HepG2 (cell line): ENCODE measurements at regions not wholly inside any gene's neighbourhood (a gene's known extent, or its start where the extent isn't known, plus 50 kb on each side); places are given as distances from the start of the nearest gene placed in this dataset.

Experiments
- ATAC-seq: fragments of 200-7000 bp; cut with Tn5 transposase; 3 replicates; pipeline ENCODE4 v1.9.1; 2020; ENCODE audit warnings: mild to moderate bottlenecking, moderate library complexity
- BruUV-seq: library from RNA; stranded (reverse); fragments of 400-500 nt; replicated peaks from 2 replicates; lab custom pipeline; 2021; lab: Mats Ljungman, UMichigan
- CTCF ChIA-PET: fragments of 300-600 bp; formaldehyde crosslinking; extraction: SDS; loops from one replicate; lab custom pipeline; 2021; ENCODE audit warnings: low total read pairs, inconsistent platforms, low intra/inter-chr PET ratio; lab: Yijun Ruan, JAX
- POLR2A ChIA-PET: fragments of 350-600 bp; sonication (Branson Sonifier 250); formaldehyde crosslinking; loops from one replicate; lab custom pipeline; 2020; ENCODE audit warnings: antibody characterized with exemption, inconsistent platforms; lab: Yijun Ruan, JAX
- DNase-seq: peaks from one replicate; pipeline ENCODE4 v3.0.0-alpha.2; 2015; ENCODE audit warnings: low spot score
- FAIRE-seq: peaks from 3 replicates; lab custom pipeline; 2011; peaks lifted over from hg19 to GRCh38; lab: Jason Lieb, UNC
- H2AFZ ChIP-seq: one replicate; pipeline ENCODE4 v1.6.1; 2011; ENCODE audit warnings: low read length, inconsistent platforms
- H3K27ac ChIP-seq: fragments of 300-600 bp; 3 replicates; pipeline ENCODE4 v1.8.0; 2011; ENCODE audit warnings: mixed run types, mild to moderate bottlenecking, mixed read lengths, low read length, inconsistent platforms; ENCODE audit not compliant: insufficient read depth; ENCODE audit errors: extremely low read length
- H3K27me3 ChIP-seq, 2 experiments: fragments of 200-600 bp in 1 of 2; 2 replicates in 1 of 2; 3 replicates in 1 of 2; pipeline versions ENCODE4 v1.6.0 to v1.8.0; 2011; ENCODE audit warnings: low read length in 2 of 2, mild to moderate bottlenecking in 2 of 2, moderate library complexity in 2 of 2, inconsistent platforms in 1 of 2; ENCODE audit not compliant: insufficient read depth in 2 of 2, control insufficient read depth in 1 of 2
- H3K36me3 ChIP-seq, 2 experiments: fragments of 200-600 bp in 1 of 2; replicated peaks in 1 of 2; 2 replicates in 1 of 2; 3 replicates in 1 of 2; pipeline versions ENCODE4 v1.5.1 to v1.8.0; 2011; ENCODE audit warnings: low read length in 2 of 2, inconsistent platforms in 1 of 2; ENCODE audit not compliant: insufficient read depth in 2 of 2, control insufficient read depth in 1 of 2
- H3K4me1 ChIP-seq: 2 replicates; pipeline ENCODE4 v1.5.1; 2012; ENCODE audit warnings: low read length, inconsistent platforms; ENCODE audit not compliant: insufficient read depth
- H3K4me2 ChIP-seq: 2 replicates; pipeline ENCODE4 v1.6.0; 2011; ENCODE audit warnings: low read depth, low read length, inconsistent platforms
- H3K4me3 ChIP-seq, 3 experiments: fragments of 200-600 bp in 1 of 3; sonication (generic), shearing (Covaris generic) in 1 of 3; replicated peaks in 1 of 3; 2 replicates each; pipeline ENCODE4 v1.5.1; 2011 to 2016; ENCODE audit warnings: low read length in 3 of 3, inconsistent platforms in 2 of 3, low read depth in 2 of 3, mild to moderate bottlenecking in 2 of 3, control low read depth in 1 of 3, mixed read lengths in 1 of 3; ENCODE audit not compliant: insufficient read depth in 1 of 3
- H3K79me2 ChIP-seq: one replicate; pipeline ENCODE4 v1.6.1; 2011; ENCODE audit warnings: low read length, inconsistent platforms; ENCODE audit not compliant: insufficient read depth
- H3K9ac ChIP-seq: 2 replicates; pipeline ENCODE4 v1.6.0; 2011; ENCODE audit warnings: mild to moderate bottlenecking, low read depth, low read length, inconsistent platforms; ENCODE audit not compliant: insufficient read depth
- H3K9me3 ChIP-seq: 2 replicates; pipeline ENCODE4 v1.5.1; 2012; ENCODE audit warnings: mild to moderate bottlenecking, low read length
- H4K20me1 ChIP-seq: 2 replicates; pipeline ENCODE4 v1.6.0; 2011; ENCODE audit warnings: inconsistent platforms, mild to moderate bottlenecking, low read length, moderate library complexity; ENCODE audit not compliant: insufficient read depth
- CHCHD3 ChIP-seq: sonication (generic); formaldehyde crosslinking; IDR thresholded peaks from 2 replicates; pipeline ENCODE4 v1.8.0; 2022; ENCODE audit warnings: mild to moderate bottlenecking, missing genetic modification reagents, moderate library complexity
- FOXA1 ChIP-seq, 2 experiments: fragments of 450-650 bp in 1 of 2; sonication (generic) in 1 of 2; formaldehyde crosslinking in 1 of 2; IDR thresholded peaks; 2 replicates each; pipeline versions ENCODE4 v1.4.0 to v1.6.1; 2016 to 2020; ENCODE audit warnings: missing genetic modification reagents in 1 of 2
- IRF2 ChIP-seq: IDR thresholded peaks from 2 replicates; pipeline ENCODE4 v1.6.1; 2018; ENCODE audit warnings: missing genetic modification reagents, missing compliant biosample characterization
- NR2F6 ChIP-seq, 2 experiments: IDR thresholded peaks; 2 replicates each; pipeline ENCODE4 v1.6.1; 2016; ENCODE audit warnings: antibody characterized with exemption in 1 of 2, mild to moderate bottlenecking in 1 of 2
- PCBP1 ChIP-seq: fragments of 200-400 bp; formaldehyde crosslinking; IDR thresholded peaks from 2 replicates; pipeline ENCODE4 v1.6.1; 2017; ENCODE audit warnings: mild to moderate bottlenecking, low read depth, low read length, borderline replicate concordance
- SNAI1 ChIP-seq: sonication (generic); formaldehyde crosslinking; IDR thresholded peaks from 2 replicates; pipeline ENCODE4 v1.5.0; 2020; ENCODE audit warnings: mild to moderate bottlenecking, missing genetic modification reagents, borderline replicate concordance
- ZNF225 ChIP-seq: sonication (generic); formaldehyde crosslinking; IDR thresholded peaks from 2 replicates; pipeline ENCODE4 v1.4.0; 2020; ENCODE audit warnings: mild to moderate bottlenecking, missing genetic modification reagents
- ZNF282 ChIP-seq: fragments of 450-650 bp; IDR thresholded peaks from 2 replicates; pipeline ENCODE4 v1.6.1; 2018; ENCODE audit not compliant: partially characterized antibody
- ZNF589 ChIP-seq: sonication (generic); formaldehyde crosslinking; conservative IDR thresholded peaks from 2 replicates; pipeline ENCODE4 v1.8.0; 2022; ENCODE audit warnings: mild to moderate bottlenecking, moderate library complexity, missing genetic modification reagents
- ZNF644 ChIP-seq: IDR thresholded peaks from 2 replicates; pipeline ENCODE4 v1.6.1; 2016; ENCODE audit warnings: low read depth
- ZSCAN12 ChIP-seq: sonication (generic); formaldehyde crosslinking; IDR thresholded peaks from 2 replicates; pipeline ENCODE4 v1.9.0; 2021; ENCODE audit warnings: mild to moderate bottlenecking, missing genetic modification reagents
- ZSCAN20 ChIP-seq: sonication (generic); formaldehyde crosslinking; IDR thresholded peaks from 2 replicates; pipeline ENCODE4 v1.4.0; 2020; ENCODE audit warnings: missing genetic modification reagents, mild to moderate bottlenecking, borderline replicate concordance
- WGBS: methylation state at CpG from one replicate; pipeline ENCODE4 v1.1.6; 2017; ENCODE audit warnings: low lambda C conversion rate; 5-methylcytosine and 5-hydroxymethylcytosine counted together
- in situ Hi-C: cut with HindIII; loops from 2 replicates; pipeline ENCODE4 v1.10.0; 2017; ENCODE audit warnings: low pct_unique_long_range_greater_than_20kb; ENCODE audit not compliant: extremely low pct_ligation_motif_present
- intact Hi-C: fragments of 100-400 bp; cut with micrococcal nuclease; formaldehyde crosslinking; loops from one replicate; pipeline ENCODE4 v1.10.0; 2022; ENCODE audit not compliant: unreplicated experiment
- TF ChIP-seq, protein P1 (sequence below): sonication (generic); formaldehyde crosslinking; IDR thresholded peaks from 2 replicates; pipeline ENCODE4 v1.4.0; 2020; ENCODE audit warnings: mild to moderate bottlenecking, missing genetic modification reagents
- TF ChIP-seq, protein P2 (sequence below): sonication (generic); formaldehyde crosslinking; IDR thresholded peaks from 2 replicates; pipeline ENCODE4 v1.4.0; 2020; ENCODE audit warnings: mild to moderate bottlenecking, missing genetic modification reagents
- TF ChIP-seq, protein P3 (sequence below): sonication (generic); formaldehyde crosslinking; IDR thresholded peaks from 2 replicates; pipeline ENCODE4 v1.4.0; 2020; ENCODE audit warnings: missing genetic modification reagents, borderline replicate concordance

DNA sequence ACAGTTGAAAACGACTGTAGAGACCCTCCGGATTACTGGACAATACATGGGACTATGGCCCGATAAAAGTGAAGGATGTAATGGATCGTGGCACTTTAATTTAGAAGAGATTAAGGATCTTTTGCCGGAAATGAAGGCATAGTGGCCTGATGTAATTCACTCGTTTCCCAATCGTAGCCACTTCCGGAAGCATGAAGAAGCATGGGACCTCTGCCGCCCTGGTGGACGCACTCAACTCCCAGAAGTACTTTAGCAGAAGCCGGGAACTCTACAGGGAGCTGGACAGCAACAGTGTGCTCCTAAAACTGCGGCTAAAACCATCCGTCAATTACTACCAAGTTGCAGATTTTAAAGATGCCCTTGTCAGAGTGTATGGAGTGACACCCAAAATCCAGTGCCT, 59.6 kb upstream of the NUPR2 start:
- in situ Hi-C loops (no loop called here), intact Hi-C loops (no loop called here)
- no peak overlapping the region for H3K4me3 ChIP-seq
- H4K20me1 ChIP-seq: no peaks in the 10 kb centered on the region
- no peak for DNase-seq
- no peaks in the 10 kb centered on the region for H3K79me2 ChIP-seq
- WGBS: 57% methylated on average over 12 of the region's 13 CpGs
- POLR2A ChIA-PET: no interaction called here
- H3K9ac ChIP-seq: no peak overlapping the region
- no peak overlapping the region for H2AFZ ChIP-seq
- no peak overlapping the region for H3K27ac ChIP-seq
- BruUV-seq: no TSS peak
- ATAC-seq: no peak
- TF ChIP-seq SNAI1 (no peak), FOXA1 (IDR thresholded peaks at IDR 0.05) (no peak), FOXA1 (CRISPR knock-in tag; IDR thresholded peaks at IDR 0.05) (no peak), ZNF225 (CRISPR knock-in tag) (no peak), CHCHD3 (CRISPR knock-in tag) (no peak), NR2F6 (IDR thresholded peaks at IDR 0.05) (no peak), NR2F6 (CRISPR knock-in tag; IDR thresholded peaks at IDR 0.05) (no peak), ZNF644 (no peak), IRF2 (CRISPR knock-in tag) (no peak), ZSCAN20 (CRISPR knock-in tag) (no peak), ZNF589 (CRISPR knock-in tag) (no peak), ZNF282 (no peak), ZSCAN12 (no peak), PCBP1 (no peak)
- TF ChIP-seq, protein P1, sequence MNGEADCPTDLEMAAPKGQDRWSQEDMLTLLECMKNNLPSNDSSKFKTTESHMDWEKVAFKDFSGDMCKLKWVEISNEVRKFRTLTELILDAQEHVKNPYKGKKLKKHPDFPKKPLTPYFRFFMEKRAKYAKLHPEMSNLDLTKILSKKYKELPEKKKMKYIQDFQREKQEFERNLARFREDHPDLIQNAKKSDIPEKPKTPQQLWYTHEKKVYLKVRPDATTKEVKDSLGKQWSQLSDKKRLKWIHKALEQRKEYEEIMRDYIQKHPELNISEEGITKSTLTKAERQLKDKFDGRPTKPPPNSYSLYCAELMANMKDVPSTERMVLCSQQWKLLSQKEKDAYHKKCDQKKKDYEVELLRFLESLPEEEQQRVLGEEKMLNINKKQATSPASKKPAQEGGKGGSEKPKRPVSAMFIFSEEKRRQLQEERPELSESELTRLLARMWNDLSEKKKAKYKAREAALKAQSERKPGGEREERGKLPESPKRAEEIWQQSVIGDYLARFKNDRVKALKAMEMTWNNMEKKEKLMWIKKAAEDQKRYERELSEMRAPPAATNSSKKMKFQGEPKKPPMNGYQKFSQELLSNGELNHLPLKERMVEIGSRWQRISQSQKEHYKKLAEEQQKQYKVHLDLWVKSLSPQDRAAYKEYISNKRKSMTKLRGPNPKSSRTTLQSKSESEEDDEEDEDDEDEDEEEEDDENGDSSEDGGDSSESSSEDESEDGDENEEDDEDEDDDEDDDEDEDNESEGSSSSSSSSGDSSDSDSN (CRISPR knock-in tag): no peak
- TF ChIP-seq, protein P2, sequence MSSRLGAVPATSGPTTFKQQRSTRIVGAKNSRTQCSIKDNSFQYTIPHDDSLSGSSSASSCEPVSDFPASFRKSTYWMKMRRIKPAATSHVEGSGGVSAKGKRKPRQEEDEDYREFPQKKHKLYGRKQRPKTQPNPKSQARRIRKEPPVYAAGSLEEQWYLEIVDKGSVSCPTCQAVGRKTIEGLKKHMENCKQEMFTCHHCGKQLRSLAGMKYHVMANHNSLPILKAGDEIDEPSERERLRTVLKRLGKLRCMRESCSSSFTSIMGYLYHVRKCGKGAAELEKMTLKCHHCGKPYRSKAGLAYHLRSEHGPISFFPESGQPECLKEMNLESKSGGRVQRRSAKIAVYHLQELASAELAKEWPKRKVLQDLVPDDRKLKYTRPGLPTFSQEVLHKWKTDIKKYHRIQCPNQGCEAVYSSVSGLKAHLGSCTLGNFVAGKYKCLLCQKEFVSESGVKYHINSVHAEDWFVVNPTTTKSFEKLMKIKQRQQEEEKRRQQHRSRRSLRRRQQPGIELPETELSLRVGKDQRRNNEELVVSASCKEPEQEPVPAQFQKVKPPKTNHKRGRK (CRISPR knock-in tag): no peak
- TF ChIP-seq, protein P3, sequence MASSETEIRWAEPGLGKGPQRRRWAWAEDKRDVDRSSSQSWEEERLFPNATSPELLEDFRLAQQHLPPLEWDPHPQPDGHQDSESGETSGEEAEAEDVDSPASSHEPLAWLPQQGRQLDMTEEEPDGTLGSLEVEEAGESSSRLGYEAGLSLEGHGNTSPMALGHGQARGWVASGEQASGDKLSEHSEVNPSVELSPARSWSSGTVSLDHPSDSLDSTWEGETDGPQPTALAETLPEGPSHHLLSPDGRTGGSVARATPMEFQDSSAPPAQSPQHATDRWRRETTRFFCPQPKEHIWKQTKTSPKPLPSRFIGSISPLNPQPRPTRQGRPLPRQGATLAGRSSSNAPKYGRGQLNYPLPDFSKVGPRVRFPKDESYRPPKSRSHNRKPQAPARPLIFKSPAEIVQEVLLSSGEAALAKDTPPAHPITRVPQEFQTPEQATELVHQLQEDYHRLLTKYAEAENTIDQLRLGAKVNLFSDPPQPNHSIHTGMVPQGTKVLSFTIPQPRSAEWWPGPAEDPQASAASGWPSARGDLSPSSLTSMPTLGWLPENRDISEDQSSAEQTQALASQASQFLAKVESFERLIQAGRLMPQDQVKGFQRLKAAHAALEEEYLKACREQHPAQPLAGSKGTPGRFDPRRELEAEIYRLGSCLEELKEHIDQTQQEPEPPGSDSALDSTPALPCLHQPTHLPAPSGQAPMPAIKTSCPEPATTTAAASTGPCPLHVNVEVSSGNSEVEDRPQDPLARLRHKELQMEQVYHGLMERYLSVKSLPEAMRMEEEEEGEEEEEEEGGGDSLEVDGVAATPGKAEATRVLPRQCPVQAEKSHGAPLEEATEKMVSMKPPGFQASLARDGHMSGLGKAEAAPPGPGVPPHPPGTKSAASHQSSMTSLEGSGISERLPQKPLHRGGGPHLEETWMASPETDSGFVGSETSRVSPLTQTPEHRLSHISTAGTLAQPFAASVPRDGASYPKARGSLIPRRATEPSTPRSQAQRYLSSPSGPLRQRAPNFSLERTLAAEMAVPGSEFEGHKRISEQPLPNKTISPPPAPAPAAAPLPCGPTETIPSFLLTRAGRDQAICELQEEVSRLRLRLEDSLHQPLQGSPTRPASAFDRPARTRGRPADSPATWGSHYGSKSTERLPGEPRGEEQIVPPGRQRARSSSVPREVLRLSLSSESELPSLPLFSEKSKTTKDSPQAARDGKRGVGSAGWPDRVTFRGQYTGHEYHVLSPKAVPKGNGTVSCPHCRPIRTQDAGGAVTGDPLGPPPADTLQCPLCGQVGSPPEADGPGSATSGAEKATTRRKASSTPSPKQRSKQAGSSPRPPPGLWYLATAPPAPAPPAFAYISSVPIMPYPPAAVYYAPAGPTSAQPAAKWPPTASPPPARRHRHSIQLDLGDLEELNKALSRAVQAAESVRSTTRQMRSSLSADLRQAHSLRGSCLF (CRISPR knock-in tag): no peak
- H3K36me3 ChIP-seq: no peaks in the 10 kb centered on the region
- CTCF ChIA-PET: no interaction called here
- FAIRE-seq: no peak
- H3K4me1 ChIP-seq: no peaks in the 10 kb centered on the region
- H3K4me2 ChIP-seq: no peak overlapping the region
- no peaks in the 10 kb centered on the region; a peak in 1 of 5 replicates for H3K27me3 ChIP-seq
- H3K9me3 ChIP-seq: no peaks in the 10 kb centered on the region
